AG09319 (cell line): ENCODE measurements at regions not wholly inside any gene's neighbourhood (a gene's known extent, or its start where the extent isn't known, plus 50 kb on each side); places are given as distances from the start of the nearest gene placed in this dataset.
"Not testable (repeated sequence)": the region's sequence is repeated elsewhere in the genome, so short reads cannot be mapped to it uniquely, and the experiment has no call there.

Source experiments
- DNase-seq: peaks from one replicate; pipeline ENCODE4 v3.0.0-alpha.2; 2010; ENCODE audit warnings: low read depth; ENCODE audit errors: extremely low read depth
- TF ChIP-seq, protein P1 (sequence below): IDR thresholded peaks from 2 replicates; pipeline ENCODE4 v1.5.1; 2011; ENCODE audit warnings: low read depth, mild to moderate bottlenecking, inconsistent platforms, low read length, moderate library complexity

DNA sequence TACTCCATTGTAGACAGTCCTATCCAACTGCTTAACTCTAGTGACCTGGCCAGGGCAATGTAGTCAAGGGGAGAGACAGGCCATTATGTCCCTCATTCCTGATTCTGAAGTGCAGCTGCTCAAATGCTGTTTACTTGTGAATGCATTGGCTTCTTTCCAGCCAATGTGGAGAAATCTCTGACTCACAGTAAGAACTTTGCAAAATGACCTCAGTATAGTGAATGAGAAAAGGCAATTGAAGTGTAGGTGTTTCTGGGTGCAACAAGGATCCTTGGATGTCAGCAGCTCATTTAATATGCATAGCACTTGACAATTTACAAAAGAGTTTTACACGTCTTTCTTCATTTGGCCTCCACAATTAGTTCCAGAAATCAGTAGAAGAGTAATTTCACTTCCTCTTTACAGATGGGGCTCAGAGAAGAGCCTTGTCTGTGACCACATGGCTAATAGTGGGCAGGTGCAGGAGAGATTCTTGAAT, 367.2 kb downstream of the OSTF1 start:
- DNase-seq = no peak
- TF ChIP-seq, protein P1, sequence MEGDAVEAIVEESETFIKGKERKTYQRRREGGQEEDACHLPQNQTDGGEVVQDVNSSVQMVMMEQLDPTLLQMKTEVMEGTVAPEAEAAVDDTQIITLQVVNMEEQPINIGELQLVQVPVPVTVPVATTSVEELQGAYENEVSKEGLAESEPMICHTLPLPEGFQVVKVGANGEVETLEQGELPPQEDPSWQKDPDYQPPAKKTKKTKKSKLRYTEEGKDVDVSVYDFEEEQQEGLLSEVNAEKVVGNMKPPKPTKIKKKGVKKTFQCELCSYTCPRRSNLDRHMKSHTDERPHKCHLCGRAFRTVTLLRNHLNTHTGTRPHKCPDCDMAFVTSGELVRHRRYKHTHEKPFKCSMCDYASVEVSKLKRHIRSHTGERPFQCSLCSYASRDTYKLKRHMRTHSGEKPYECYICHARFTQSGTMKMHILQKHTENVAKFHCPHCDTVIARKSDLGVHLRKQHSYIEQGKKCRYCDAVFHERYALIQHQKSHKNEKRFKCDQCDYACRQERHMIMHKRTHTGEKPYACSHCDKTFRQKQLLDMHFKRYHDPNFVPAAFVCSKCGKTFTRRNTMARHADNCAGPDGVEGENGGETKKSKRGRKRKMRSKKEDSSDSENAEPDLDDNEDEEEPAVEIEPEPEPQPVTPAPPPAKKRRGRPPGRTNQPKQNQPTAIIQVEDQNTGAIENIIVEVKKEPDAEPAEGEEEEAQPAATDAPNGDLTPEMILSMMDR = no peak

DNA sequence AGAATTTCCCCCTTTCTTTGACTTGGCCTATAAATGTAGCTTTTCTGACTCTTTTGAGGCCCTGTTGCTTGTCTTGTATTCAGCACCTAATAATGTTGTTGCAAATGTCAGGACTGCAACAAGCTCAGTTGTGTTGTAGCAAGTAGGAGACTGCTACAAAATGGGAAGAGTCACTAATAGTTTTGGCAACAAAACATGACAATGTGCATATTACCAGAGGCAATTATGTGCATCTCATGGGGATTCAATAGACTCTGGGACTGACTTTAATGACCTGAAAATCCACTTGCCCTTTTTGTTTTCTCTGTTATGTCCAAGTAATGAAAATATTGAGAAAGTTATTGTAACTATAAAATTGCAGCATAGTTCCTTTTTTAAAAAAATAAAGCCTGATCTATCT, 368.4 kb downstream of the OSTF1 start:
- DNase-seq = no peak
- TF ChIP-seq, protein P1 = no peak

DNA sequence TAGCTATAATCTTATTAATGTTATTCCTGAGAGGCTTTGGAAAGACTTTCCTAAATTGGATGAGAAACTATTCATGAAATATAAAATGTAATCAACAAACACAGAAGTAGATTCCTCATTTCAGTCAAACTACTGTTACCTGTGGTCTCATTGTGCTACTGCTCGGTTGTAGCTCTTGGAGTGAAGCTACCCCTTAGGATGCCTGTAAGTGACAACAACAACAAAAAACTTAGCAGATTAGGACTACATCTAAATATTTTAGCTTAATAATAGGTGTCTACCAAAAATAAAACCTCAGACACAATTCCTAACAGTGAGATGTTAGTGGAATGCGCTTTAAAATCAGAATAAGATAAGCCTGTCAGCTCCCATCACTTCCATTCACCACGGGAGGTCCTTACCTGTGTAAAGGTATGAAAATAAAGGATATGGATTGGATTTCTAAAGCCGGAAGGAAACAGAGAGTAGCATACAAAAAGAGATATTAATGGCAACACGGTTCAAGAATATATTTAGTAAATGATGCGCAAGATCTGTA, 369.2 kb downstream of the OSTF1 start:
- DNase-seq = no peak
- TF ChIP-seq, protein P1 = no peak

DNA sequence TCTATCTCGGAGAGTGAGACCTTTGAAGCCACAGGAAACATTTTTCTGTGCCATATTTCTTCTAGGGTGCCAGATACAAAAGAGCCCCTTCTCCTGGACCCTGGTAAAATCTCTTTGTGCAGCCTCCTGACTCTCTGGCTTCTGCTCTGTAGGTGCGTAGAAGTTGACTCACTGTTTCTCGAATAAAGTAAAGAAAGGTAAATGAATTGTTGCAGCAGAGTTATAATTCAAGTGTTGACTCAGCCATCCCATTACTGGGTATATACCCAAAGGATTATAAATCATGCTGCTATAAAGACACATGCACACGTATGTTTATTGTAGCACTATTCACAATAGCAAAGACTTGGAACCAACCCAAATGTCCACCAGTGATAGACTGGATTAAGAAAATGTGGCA, 371.0 kb downstream of the OSTF1 start:
- not testable (repeated sequence) for DNase-seq

DNA sequence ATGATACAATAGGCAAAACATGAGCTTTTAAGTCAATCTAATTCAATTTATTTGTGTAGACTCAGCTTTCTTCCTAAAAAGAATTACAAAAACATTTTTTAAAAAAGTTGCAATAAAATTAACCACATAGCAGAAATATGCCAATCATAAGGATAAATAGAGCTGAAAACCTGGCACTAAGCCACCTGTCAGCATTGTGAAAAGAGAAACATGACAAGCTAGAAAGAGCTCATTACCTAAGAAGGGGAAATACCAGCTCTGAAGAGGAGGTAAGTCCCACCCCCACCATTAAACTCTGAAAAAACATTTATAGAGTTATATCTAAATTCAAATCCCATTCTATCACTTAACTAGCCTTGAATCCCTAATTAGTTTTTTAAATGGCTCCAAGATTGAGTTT, 372.9 kb downstream of the OSTF1 start:
- DNase-seq = no peak
- TF ChIP-seq, protein P1 = no peak

DNA sequence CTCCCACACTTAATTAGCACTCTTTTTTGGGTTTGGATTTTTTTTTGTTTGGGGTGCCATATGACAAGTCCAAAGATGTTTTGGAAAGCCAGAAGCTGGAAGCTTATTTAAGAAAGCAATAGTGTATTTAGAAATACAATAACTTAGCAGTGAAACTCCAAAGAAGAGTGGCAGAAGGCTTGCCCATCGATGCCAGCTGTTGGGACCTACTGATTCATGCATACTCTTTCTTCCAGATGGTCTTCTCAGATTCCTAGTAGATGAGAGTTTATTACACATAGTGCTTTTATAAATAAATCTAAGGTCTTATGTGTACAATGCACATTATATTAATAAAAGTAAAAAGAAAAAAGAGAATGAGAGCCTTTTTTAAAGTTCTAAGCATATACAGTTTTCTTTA, 374.6 kb downstream of the OSTF1 start:
- no peak for DNase-seq
- TF ChIP-seq, protein P1 = no peak

DNA sequence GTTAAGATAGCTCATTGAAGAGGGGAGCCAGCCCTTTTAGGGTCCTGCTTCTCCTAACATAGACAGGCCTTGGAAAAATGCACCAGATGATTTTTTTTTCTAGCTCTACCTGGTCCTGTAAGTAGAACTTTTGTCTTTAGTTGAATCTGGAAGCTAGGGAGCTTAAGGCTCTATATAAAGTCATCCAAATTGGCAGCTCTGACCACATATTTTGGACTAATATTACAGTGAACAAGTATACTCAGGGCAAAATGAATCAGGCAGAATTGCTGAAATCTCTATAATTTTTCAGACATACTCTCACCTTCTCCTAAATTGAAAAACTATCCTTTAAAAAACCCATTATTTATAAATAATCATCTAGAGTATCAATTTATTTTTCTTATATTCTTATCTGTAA, 375.6 kb downstream of the OSTF1 start:
- no peak for DNase-seq
- TF ChIP-seq, protein P1 = no peak

DNA sequence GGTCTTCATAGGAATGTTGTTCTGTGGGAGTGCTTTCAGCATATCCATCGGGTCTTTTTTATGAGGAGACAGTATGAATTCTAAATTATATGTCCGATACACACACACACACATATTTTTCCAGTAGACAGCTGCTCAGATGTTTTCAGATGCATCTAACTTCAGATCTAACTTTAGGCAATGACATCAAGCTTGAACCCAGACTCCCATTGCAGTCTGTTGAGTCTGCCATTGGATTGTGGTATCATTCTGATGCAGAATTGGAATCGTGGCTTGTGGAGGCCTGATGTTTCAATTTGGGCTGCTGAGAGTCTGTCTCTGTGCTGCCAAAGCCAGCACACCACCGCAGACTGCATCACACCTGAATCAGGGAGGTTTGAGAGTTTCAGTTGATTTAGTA, 376.4 kb downstream of the OSTF1 start:
- TF ChIP-seq, protein P1 = no peak
- DNase-seq = no peak
